ENCODE measurements at regions not wholly inside any gene's neighbourhood (a gene's known extent, or its start where the extent isn't known, plus 50 kb on each side); places are given as distances from the start of the nearest gene placed in this dataset.
"Not testable (repeated sequence)": the region's sequence is repeated elsewhere in the genome, so short reads cannot be mapped to it uniquely, and the experiment has no call there.

DNA sequence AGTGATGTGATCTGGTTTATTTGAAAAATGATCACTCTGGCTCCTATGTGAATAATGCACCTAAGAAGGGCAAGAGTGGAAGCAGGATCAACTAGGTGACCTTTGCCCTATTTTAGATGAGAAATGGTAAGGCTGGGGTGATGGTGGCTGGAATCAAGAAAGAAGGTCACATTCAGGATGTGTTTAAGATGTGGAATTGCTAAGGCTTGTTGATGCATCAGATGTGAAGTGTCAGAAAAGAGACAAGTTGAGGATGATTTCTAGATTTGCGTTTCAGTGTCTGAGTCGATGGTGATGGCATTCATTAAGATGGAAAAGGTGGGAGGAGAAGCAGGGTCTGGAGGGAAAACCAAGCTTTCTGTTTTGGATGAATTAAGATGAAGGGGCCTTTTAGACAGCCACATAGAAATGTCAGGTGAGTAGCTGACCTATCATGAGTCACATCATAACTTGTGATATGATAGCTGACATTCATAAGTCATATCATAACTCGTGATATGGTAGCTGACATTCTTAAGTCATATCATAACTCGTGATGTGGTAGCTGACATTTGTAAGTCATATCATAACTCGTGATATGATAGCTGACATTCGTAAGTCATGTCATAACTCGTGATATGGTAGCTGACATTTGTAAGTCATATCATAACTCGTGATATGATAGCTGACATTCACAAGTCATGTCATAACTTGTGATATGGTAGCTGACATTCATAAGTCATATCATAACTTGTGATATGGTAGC is 101.2 kb upstream of the SEC11C start:
- DNase-seq (ENCODE audit: low read depth in 3 of 3, low spot score in 1 of 3): no peak

DNA sequence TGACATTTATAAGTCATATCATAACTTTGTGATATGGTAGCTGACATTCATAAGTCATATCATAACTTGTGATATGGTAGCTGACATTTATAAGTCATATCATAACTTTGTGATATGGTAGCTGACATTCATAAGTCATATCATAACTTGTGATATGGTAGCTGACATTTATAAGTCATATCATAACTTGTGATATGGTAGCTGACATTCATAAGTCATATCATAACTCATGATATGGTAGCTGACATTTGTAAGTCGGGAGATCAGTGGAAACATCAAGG is 100.7 kb upstream of the SEC11C start:
- DNase-seq (ENCODE audit: low read depth in 3 of 3, low spot score in 1 of 3): not testable (repeated sequence)

DNA sequence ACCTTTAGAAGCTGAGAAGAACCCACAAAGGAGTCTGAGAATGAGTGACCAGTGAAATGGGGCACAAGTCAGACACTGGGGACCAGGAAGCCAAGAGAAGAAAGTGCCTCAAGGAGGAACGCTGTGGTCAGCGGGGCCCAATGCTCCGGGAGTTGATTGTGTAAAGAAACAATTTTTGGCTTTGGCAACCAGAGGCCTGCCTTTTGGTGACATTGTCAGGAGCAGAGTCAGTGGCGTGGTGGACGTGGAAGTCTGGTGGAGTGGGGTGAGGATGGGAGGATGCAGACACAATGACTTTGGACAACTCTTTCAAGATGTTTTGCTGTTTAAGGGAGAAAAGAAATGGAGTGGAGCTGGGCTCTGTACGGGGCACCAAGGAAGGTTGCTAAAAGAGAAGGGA is 100.2 kb upstream of the SEC11C start:
- DNase-seq (ENCODE audit: low read depth in 3 of 3, low spot score in 1 of 3): no peak

DNA sequence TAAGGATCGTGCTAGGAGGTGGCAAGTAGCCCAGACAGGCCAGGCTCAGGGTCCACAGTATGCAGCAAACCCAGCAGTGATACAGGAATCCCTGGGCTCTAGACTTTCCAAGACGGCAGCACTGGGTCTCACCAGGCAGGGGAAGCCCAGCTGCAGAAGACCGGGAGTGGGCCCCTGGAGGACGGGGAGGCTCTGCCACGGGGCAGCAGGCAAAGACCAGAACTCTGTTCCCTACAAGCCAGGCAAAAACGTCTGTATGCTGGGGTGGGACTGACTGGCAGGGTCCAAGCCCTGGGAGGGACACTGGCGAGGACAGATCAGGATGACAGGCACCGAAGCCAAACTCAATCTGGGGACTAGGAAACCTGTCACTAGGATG is 98.9 kb upstream of the SEC11C start:
- no peak for DNase-seq (ENCODE audit: low read depth in 3 of 3, low spot score in 1 of 3)

DNA sequence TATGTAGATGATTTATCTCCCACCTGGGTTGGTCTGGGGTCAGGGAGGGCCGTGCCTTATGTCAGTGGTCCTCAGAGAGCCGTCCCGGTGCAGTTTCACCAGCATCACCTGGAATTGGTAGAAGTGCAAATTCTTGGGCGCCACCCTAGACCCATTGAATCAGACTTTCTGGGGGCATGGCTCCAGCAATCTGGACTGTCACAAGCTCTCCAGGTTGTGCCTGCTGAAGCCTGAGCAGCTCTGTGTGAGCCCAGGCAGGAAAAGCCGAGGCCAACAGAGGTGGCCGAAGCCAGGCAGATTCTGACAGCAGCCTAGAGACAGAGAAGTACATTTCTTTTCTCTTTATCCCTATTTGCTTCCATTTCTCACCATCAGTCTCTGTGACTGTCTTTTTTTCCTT is 98.4 kb upstream of the SEC11C start:
- no peak for DNase-seq (ENCODE audit: low read depth in 3 of 3, low spot score in 1 of 3)

DNA sequence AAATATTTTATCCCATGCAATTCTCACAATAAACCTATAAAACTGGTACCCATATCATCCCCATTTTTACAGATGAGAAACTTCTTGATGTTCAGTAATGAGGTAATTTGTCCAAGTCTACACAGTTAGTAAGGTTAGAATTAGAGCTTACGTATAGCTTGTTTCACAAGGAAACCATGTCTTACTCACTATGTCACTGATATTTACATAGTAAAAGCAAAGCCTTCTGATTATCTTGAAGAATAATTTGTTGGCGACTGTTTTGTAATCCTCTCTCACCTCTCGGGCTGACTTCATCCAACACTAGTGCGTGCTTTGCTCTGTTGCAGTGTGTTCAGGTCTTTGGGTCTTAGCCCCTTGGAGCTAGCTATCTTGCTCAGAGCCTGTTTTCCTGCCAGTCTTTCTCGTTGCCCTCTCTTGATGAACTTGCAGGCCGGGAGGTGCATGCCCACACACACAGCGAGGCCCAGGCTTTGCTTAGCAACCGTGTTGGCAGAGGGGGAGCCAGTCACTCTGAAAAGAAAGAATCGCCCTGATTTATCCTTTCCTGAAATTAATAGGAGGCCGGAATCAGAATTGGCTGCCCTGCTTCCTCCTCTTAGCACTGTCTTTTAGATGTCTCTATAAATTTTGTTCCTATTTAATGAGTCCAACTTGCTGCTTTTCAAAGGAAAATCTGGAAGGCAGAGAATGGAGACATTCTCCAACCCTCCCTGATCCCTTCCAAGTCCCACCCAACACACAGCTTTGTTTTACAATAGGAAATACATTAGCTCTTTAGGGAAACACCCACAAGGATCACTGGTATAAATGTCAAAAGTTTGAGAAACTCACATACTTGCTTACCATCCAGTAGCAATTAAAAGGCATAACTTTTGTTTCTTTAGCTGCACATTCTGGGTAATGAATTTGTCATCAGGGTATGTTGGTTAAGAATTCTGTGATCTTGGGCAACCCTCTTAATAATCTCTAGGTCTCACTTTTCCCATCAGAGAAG is 97.6 kb upstream of the SEC11C start:
- no peak for DNase-seq (ENCODE audit: low read depth in 3 of 3, low spot score in 1 of 3)

DNA sequence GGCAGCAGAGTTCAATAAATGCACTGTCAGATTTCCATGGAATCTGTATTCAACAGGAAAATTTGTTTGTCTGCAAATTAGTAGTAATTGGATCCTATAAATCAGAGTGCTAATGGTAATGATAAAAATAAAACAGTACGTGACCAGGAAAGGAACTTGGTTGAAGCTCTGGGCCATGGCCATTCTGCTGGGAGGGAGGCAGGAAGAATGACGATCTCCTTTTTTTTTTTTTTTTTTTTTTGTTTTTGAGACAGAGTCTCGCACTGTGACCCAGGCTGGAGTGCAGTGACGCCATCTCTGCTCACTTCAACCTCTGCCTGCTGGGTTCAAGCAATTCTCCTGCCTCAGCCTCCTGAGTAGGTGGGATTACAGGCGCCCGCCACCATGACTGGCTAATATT is 94.8 kb upstream of the SEC11C start:
- no peak for DNase-seq (ENCODE audit: low read depth in 3 of 3, low spot score in 1 of 3)

DNA sequence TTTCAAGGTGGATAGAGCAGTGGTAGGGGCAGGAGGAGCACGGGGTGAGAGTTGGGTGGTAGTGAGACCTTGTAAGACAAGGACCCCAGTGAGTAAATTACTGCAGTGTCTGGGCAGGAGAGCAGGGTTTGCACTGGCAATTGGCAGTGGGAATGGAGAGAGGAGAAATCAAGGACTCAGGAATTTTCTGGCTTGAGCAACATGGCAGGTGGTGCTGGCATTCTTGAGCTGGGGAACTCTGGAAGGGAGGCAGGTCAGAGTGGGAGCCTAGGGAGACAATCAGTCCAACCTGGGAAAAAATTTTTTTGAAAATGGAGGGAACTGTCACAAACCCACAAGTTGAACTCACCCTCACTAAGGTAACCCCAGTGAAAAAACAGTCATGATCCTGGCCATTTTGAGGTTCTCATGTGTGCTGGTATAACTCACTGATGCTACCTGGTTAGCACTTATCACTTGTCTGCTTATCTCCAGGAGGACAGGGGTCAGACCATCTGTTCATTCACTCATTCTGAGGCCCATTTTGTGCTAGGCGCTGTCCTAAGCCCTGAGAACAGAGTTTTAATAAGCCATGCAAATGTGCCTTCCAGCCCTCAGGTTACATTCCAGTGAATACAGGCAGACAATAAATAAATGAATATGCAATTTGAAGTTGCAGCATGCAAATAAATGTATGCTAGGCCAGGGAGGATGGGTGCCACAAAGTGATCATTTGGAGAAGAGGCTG is 92.2 kb upstream of the SEC11C start:
- no peak for DNase-seq (ENCODE audit: low read depth in 3 of 3, low spot score in 1 of 3)

DNA sequence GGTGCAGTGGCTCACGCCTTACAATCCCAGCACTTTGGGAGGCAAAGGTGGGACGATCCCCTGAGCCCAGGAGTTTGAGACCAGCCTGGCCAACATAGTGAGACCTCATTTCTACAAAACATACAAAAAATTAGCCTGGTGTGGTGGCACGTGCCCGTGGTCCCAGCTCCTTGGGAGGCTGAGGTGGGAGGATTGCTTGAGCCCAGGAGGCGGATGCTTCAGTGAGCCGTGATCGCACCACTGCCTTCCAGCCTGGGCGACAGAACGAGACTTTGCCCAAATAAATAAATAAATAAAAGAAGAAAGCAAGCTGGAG is 91.7 kb upstream of the SEC11C start:
- no peak for DNase-seq (ENCODE audit: low read depth in 3 of 3, low spot score in 1 of 3)

DNA sequence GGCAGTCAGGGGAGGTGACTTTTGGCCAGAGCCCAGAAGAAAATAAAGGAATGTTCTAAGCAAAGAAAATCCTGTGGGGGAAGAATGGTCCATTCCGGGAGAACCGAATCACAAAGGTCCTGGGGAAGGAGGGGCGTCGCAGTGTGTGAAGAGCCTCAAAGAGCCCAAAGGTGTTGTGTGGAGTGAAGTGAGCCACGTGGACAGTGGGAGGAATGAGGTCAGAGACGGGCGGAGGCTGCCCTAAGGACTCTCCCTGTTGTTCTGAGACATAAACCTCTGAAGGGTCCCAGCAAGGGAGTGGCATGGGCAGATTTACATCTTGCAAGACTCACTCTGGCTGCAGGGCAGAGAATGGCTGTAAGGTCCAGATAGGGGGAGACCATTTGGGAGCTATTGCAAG is 91.3 kb upstream of the SEC11C start:
- no peak for DNase-seq (ENCODE audit: low read depth in 3 of 3, low spot score in 1 of 3)

DNA sequence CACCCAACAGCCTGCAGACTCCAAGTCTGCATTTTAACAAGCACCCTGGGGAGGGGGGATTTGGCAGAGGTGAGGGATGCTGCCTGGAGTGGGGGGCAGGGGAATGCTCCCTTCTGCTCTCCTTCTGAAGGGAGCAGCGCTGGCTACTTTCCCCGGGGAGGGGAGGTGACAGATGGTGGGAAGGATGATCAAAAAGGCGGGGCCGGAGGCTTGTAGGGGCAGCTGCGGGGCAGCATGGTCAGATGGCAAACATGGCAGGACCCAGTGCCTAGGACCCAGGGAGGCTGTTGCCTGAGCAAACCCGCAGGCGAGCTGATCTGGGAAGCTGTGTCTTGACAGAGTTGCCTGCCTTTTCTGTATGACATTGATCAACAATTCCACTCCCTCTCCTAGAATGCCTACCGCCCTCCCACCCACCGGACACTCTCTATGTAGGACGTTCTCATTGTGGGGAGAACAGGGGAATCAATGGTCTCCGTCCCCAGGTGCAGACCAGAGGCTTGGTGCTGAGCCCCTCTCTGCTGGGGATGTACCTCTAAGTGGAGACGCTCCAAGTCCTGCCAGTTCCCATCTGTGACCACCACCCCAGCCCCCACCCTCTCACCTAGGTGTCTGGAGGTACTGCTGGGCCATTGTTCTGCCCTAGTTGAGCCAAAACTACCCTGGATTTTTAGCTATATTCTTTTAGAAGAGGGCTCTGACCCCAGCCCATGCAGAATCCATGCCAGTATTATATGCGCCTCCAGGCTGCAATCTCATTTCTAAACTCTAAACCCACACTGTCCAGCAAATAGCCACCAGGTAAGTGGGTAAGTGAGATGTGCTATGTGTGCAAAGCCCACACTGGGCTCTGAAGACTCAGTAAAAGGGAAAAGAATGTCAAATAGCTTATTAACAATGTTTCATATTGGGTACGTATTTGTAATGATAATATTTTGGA is 89.7 kb upstream of the SEC11C start:
- DNase-seq (ENCODE audit: low read depth in 3 of 3, low spot score in 1 of 3): no peak

DNA sequence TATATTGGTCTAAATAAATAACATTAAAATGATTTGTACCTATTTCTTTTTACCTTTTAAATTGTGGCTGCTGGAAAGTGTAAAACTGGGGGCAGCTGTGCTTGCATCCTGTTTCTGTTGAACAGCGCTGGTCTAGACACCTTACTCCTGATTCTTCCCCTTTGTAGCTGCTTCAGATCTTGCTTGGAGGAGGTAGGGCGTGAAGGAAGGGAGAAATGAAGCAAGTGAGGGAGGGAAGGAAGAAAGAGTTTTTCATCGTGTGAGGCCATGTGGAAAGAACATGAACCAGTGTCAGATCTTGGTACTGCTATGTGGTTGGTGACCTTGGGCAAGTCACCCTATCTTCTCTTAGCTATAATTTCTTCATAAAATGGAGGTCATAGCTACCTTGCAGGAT is 89.0 kb upstream of the SEC11C start:
- no peak for DNase-seq (ENCODE audit: low read depth in 3 of 3, low spot score in 1 of 3)

DNA sequence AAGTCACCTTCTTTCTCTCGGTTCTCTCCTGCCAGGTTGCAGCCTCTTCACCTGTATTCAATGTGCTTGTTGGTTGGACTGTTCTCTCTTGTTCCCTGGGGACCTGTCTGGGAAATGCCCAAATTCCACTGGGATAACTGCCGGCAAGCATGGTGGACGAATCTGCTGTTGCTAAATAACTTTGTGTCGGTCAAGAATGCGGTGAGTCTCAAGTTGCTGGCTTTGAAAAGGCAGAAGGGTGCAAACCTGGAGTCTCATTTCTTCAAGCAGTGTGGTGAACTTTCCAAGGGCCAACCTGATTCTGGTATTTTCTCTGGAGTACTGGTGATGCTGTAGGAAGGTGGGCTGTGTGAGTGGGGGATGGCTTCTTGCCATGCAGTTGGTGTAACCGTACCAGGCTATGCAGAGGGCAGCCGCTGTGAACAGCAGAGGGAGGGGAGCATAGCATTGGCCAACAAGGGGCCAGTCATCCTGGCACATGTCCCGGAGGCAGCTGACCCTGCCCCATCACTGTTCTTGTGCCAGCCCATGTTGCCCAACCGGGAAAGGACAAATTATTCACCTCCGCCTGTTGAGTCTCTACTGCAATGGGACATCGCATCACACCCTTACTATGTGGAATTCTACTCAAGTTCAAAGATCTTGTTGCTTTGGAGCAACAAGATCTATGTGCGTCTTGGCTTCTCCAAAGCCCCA is 88.1 kb upstream of the SEC11C start:
- no peak for DNase-seq (ENCODE audit: low read depth in 3 of 3, low spot score in 1 of 3)

DNA sequence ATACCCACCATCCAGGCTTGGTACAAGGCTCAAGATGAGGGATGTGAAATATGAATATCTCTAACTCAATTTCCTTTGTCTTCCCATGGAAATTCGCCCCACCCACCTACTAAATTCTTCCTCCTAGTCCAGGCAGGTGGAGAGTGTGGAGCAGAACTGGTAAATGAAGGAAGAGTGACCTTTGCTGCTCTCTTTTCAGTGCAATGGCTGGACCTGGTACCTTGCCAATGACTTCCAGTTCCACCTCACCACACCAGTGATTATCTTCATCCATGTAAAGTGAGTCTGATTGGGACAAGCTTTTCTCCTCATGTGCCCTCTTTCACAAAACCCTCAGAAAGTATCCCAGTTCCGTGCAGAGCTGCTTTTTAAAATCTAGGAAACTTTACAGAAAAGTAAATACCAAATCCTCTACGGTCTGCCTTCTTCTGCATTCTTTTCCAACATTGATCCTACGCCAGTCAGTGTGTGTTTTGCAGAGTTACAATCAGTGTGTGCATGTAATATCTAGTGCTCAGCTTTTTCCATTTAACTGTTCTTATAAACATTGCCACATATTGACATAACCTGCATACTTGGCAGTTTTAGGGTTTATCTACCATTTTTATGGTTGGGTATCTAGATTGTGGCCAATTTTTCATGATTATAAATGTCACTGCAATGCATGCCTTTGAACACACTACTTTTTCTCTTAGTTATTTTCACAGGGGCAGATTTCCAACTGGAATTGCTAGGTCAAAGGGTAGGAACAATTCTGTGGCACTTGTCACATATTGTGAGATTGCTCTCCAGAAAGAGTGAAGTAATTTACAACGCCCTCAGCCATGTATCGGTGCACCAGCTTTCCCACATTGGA is 86.5 kb upstream of the SEC11C start:
- no peak for DNase-seq (ENCODE audit: low read depth in 3 of 3, low spot score in 1 of 3)

DNA sequence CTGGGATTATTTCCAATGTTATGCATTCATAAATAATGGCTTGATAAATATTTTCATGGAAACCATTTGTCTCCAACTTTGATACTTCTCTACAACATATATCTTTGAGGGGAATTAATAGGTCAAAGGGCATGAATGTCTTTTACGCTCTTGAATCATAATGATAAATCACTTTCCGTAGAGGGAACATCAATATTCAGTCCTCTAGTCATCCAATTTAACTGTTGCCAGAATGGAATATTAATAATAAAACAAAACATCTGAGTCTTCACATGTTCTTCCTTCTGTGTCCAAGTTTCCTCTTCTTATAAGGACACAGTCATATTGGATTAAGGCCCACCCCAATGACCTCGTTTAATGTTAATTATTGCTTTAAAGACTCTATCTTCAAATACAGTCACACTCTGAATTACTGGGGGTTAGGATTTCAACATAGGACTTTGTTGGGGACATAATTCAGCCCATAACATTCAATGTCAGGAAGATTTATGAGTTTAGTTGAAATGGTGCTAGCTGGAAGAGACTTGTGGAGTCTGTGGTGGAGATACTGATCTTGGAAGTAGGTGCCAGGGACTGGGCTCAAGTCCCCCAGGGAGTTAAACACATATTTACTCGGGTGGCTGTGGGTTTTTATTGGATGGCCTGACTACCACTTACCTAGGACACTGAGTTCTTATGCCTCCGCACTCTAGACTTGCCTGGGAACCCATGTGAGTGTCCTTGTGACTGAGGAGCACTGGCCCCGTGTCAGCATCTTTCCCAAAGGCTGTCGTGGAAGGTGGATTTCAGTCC is 85.0 kb upstream of the SEC11C start:
- no peak for DNase-seq (ENCODE audit: low read depth in 3 of 3, low spot score in 1 of 3)

DNA sequence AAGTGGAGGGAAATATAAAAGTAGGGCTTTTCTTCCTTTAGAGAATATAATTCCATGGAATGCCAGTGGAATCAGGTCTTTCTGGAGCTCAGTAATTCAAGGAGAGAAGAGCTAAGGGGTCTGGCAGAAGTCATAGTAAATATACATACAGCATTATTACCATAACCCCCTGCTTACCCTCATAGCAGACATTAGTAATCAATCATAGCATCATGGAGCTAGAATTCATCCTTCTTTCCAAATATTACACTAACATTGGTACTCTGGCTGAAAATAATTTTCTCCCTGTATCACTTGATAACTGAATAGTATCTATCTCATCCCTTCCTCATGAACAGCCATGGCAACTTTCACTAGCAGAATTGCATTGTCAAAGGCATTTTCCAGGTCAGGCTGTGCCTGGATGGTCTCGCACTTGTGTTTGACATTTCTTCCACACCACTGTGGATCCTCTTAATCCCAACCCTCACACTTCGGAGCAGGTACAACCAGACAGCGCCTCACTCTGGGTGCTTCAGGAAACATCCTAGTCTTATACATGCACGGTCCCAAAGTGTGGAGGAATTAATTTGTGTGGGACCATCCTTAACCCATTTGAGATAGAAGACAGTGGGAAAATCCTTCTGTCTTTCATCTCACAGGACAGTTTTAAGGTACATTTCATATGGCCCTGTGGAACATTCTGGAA is 84.2 kb upstream of the SEC11C start:
- no peak for DNase-seq (ENCODE audit: low read depth in 3 of 3, low spot score in 1 of 3)

DNA sequence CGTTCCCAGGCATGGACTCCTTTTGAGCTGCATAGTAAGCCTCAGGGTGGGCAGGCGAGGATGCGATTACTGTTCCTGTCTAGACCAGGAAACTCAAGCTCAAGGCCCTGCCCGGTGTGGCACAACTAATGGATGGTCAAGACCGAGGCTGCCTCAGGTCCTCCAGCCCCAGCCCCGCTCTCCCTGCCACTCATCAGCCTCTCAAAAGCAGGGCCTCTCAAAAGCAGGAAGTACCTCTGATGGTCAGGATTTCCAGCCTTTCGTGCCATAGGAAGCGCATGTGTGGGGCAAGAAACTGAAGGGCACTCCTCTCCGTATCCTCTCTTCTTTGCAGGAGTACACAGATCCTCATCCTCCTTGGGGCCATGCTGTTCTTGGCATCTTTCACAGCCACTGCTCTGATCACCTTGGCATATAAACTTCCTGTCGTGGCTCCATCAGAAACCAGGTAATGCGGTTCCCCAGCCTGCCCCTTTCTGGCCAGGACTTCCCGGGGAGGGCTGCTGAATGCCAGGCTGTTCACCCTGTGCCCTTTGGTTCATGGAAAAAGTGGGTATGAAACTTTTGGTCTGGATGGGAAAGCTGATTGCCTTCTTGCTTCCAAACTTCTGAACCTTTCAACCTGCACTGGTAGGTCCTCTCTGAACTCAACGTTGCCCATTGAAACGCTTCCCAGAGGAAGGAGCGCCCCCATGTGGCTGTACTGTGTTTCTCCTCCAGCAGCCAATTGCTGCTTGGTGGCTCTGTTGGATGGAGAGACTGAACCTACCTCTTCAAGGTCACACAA is 82.8 kb upstream of the SEC11C start:
- DNase-seq (ENCODE audit: low read depth in 3 of 3, low spot score in 1 of 3): no peak

DNA sequence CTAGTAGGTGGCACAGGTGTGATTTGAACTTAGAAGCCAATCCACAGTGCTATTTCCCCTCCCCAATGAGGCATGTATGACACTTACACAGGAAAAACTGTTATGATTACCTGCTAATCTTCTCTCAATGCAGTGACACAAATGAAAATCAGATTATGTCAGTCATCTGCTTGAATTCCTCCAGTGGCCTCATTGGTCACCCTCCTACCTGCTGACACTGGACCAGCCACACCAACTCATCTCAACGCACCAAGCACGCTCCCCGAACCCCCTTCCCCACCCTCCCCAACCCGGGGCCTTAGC is 82.2 kb upstream of the SEC11C start:
- DNase-seq (ENCODE audit: low read depth in 3 of 3, low spot score in 1 of 3): no peak
